Gastroesophageal sphincter (tissue), 4 donors: ENCODE measurements at regions not wholly inside any gene's neighbourhood (a gene's known extent, or its start where the extent isn't known, plus 50 kb on each side); places are given as distances from the start of the nearest gene placed in this dataset.
"Not testable (repeated sequence)": the region's sequence is repeated elsewhere in the genome, so short reads cannot be mapped to it uniquely, and the experiment has no call there.

ENCODE experiments used
- ATAC-seq: fragments of 150-250 bp; one replicate; pipeline ENCODE4 v1.9.1; 2016; ENCODE audit warnings: mild to moderate bottlenecking, moderate library complexity
- H3K27ac ChIP-seq, 4 donors: fragments of 200-600 bp; sonication (generic) in 3 of 4; 1 replicate in 3 of 4; 2 replicates in 1 of 4; pipeline ENCODE4 v1.5.1; 2016 to 2019
- H3K27me3 ChIP-seq: fragments of 200-600 bp; sonication (generic); one replicate; pipeline ENCODE4 v1.5.1; 2019
- H3K36me3 ChIP-seq, 2 donors: fragments of 200-600 bp; sonication (generic); one replicate each; pipeline ENCODE4 v1.5.1; 2019; ENCODE audit warnings: control low read depth in 1 of 2
- H3K4me1 ChIP-seq, 3 donors: fragments of 200-600 bp; sonication (generic); 1 replicate in 2 of 3; 2 replicates in 1 of 3; pipeline ENCODE4 v1.5.1; 2016 to 2019; ENCODE audit warnings: control low read depth in 2 of 3
- H3K4me3 ChIP-seq, 2 donors: fragments of 200-600 bp; sonication (generic); one replicate each; pipeline ENCODE4 v1.5.1; 2019; ENCODE audit warnings: mild to moderate bottlenecking in 1 of 2, moderate library complexity in 1 of 2
- H3K9me3 ChIP-seq, 3 donors: fragments of 200-600 bp; sonication (generic); one replicate each; pipeline ENCODE4 v1.5.1; 2017 to 2019; ENCODE audit warnings: control low read depth in 2 of 3
- CTCF ChIP-seq, 4 experiments: fragments of 200-600 bp in 2 of 4; fragments of 450-650 bp in 2 of 4; sonication (generic) in 1 of 4; IDR thresholded peaks; one replicate each; pipeline ENCODE4 v1.5.1; 2017 to 2019; ENCODE audit warnings: antibody characterized with exemption in 4 of 4, mild to moderate bottlenecking in 2 of 4, moderate library complexity in 2 of 4
- EP300 ChIP-seq: sonication (generic); formaldehyde crosslinking; IDR thresholded peaks from one replicate; pipeline ENCODE4 v1.6.1; 2017; ENCODE audit warnings: antibody characterized with exemption, mild to moderate bottlenecking
- POLR2A ChIP-seq, 2 donors: fragments of 450-650 bp; IDR thresholded peaks; one replicate each; pipeline ENCODE4 v1.6.1; 2017; ENCODE audit warnings: antibody characterized with exemption in 2 of 2, mild to moderate bottlenecking in 2 of 2, moderate library complexity in 1 of 2
- POLR2AphosphoS5 ChIP-seq: sonication (generic); formaldehyde crosslinking; IDR thresholded peaks from one replicate; pipeline ENCODE4 v1.6.1; 2017; ENCODE audit warnings: antibody characterized with exemption
- WGBS, 2 donors: methylation state at CpG; one replicate each; pipeline ENCODE4 v1.1.5; 2018; ENCODE audit warnings: low coverage in 1 of 2; 5-methylcytosine and 5-hydroxymethylcytosine counted together

- no peak for TF ChIP-seq CTCF (IDR thresholded peaks at IDR 0.05)
- no peak for TF ChIP-seq EP300
- TF ChIP-seq POLR2AphosphoS5: no peak
- no peak for TF ChIP-seq POLR2A (IDR thresholded peaks at IDR 0.05)
- 19 to 89% methylated on average over 1 to 2 of the region's 2 CpGs for WGBS, 2 donors
- Histone ChIP-seq H3K4me3 (no peak overlapping the region), H3K9me3 (no peaks in the 10 kb centered on the region), H3K27me3 (no peaks in the 10 kb centered on the region), H3K4me1 (peaks cover 0 to 15% (median 2%) of the 10 kb centered on the region in 3 donors), H3K36me3 (no peaks in the 10 kb centered on the region), H3K27ac (no peak overlapping the region)
- no peak for ATAC-seq
Observed at GRCh38 chr3:20375302-20375701, 189.3 kb upstream of the SGO1 start.

GRCh38 chr3:20370273-20371063, 184.5 kb upstream of the SGO1 start:
- H3K27me3 ChIP-seq, H3K4me3 ChIP-seq, H3K27ac ChIP-seq, H3K4me1 ChIP-seq, H3K36me3 ChIP-seq, H3K9me3 ChIP-seq, ATAC-seq: not testable (repeated sequence)
- WGBS, 2 donors: 85 to 92% methylated on average over 7 of the region's 23 CpGs

GRCh38 chr3:20361000-20361399, 175.0 kb upstream of the SGO1 start:
- Histone ChIP-seq H3K9me3 (no peaks in the 10 kb centered on the region), H3K27ac (no peak overlapping the region), H3K36me3 (no peaks in the 10 kb centered on the region), H3K27me3 (no peaks in the 10 kb centered on the region), H3K4me3 (no peak overlapping the region), H3K4me1 (no peaks in the 10 kb centered on the region)
- 83 to 96% methylated on average over 2 to 3 of the region's 3 CpGs for WGBS, 2 donors
- ATAC-seq: no peak
- TF ChIP-seq CTCF (IDR thresholded peaks at IDR 0.05) (no peak), POLR2AphosphoS5 (no peak), POLR2A (IDR thresholded peaks at IDR 0.05) (no peak), EP300 (no peak)

- TF ChIP-seq POLR2AphosphoS5: no peak
- Histone ChIP-seq H3K27ac (no peak overlapping the region), H3K27me3 (no peaks in the 10 kb centered on the region), H3K4me1 (no peaks in the 10 kb centered on the region), H3K36me3 (no peaks in the 10 kb centered on the region), H3K9me3 (no peaks in the 10 kb centered on the region), H3K4me3 (no peak overlapping the region)
- no peak for ATAC-seq
- 90 to 92% methylated on average over 1 of the region's 1 CpG for WGBS, 2 donors
Observed at GRCh38 chr3:20353286-20353685, 167.3 kb upstream of the SGO1 start.

GRCh38 chr3:20352546-20353179, 166.7 kb upstream of the SGO1 start:
- WGBS, 2 donors: 50 to 87% methylated on average over 3 of the region's 3 CpGs
- no peak overlapping the region for H3K27ac ChIP-seq
- TF ChIP-seq EP300: no peak
- no peak for TF ChIP-seq POLR2A (IDR thresholded peaks at IDR 0.05)
- TF ChIP-seq CTCF (IDR thresholded peaks at IDR 0.05): no peak
- no peak for TF ChIP-seq POLR2AphosphoS5
- no peaks in the 10 kb centered on the region for H3K4me1 ChIP-seq
- no peaks in the 10 kb centered on the region for H3K27me3 ChIP-seq
- H3K4me3 ChIP-seq: no peak overlapping the region
- ATAC-seq: no peak
- no peaks in the 10 kb centered on the region for H3K9me3 ChIP-seq
- no peaks in the 10 kb centered on the region for H3K36me3 ChIP-seq

GRCh38 chr3:20350449-20350848, 164.4 kb upstream of the SGO1 start:
- H3K4me1 ChIP-seq: no peaks in the 10 kb centered on the region
- no peak overlapping the region for H3K4me3 ChIP-seq
- no peak overlapping the region for H3K27ac ChIP-seq
- no peaks in the 10 kb centered on the region for H3K9me3 ChIP-seq
- no peak for TF ChIP-seq POLR2AphosphoS5
- TF ChIP-seq POLR2A (IDR thresholded peaks at IDR 0.05): no peak
- TF ChIP-seq CTCF (IDR thresholded peaks at IDR 0.05): no peak
- no peak for TF ChIP-seq EP300
- ATAC-seq: no peak
- no peaks in the 10 kb centered on the region for H3K36me3 ChIP-seq
- no peaks in the 10 kb centered on the region for H3K27me3 ChIP-seq
